ENCODE measurements at regions not wholly inside any gene's neighbourhood (a gene's known extent, or its start where the extent isn't known, plus 50 kb on each side); places are given as distances from the start of the nearest gene placed in this dataset.

- POLR2A ChIA-PET, result no interaction called here
- ATAC-seq, result no peak
- no peaks in the 10 kb centered on the region for H3K9me1 ChIP-seq (ENCODE audit: control insufficient read depth, insufficient read depth, low read length)
Measured at GRCh38 chr3:64340641-64341101, 115.4 kb upstream of the PRICKLE2 start.

GRCh38 chr3:64336488-64336887 lies 111.2 kb upstream of the PRICKLE2 start:
- no peak for FAIRE-seq
- in situ Hi-C loops (cut with MboI), result no loop called here
- peak in 1 of 3 experiments; percentile 30; a peak in 1 of 6 replicates for TF ChIP-seq ZBTB11 (CRISPR knock-in tag; IDR thresholded peaks at IDR 0.05)
- no peak for TF ChIP-seq ZBTB17 (CRISPR knock-in tag; IDR thresholded peaks at IDR 0.05)

More at GRCh38 chr3:64340641-64341101, 115.4 kb upstream of the PRICKLE2 start:
- Histone ChIP-seq H3K27me3 (ENCODE audit: control insufficient read depth in 2 of 2, insufficient read depth in 2 of 2, low read length in 2 of 2) (no peaks in the 10 kb centered on the region), H3K36me3 (ENCODE audit: control insufficient read depth, insufficient read depth, low read length) (no peaks in the 10 kb centered on the region), H3K9me3 (replicated peaks; ENCODE audit: control insufficient read depth, insufficient read depth, low read depth, low read length) (no peaks in the 10 kb centered on the region), H3K4me1 (replicated peaks in 1 of 2; ENCODE audit: control insufficient read depth in 2 of 2, insufficient read depth in 2 of 2, low read length in 2 of 2) (no peaks in the 10 kb centered on the region), H2AFZ (ENCODE audit: low read depth, low read length) (no peak overlapping the region), H4K20me1 (replicated peaks; ENCODE audit: control insufficient read depth, insufficient read depth, low read length) (no peaks in the 10 kb centered on the region), H3K79me2 (ENCODE audit: control insufficient read depth, insufficient read depth, low read length) (no peaks in the 10 kb centered on the region), H3K9ac (ENCODE audit: insufficient read depth in 1 of 2, low read depth in 2 of 2, low read length in 2 of 2) (no peak overlapping the region), H3K4me3 (no peak overlapping the region), H3K27ac (ENCODE audit: extremely low read depth, low read depth, low read length) (no peak overlapping the region), H3K4me2 (ENCODE audit: insufficient read depth, low read length) (no peak overlapping the region)
- under 1% methylated on average over 11 of the region's 11 CpGs for WGBS (ENCODE audit: insufficient coverage, low coverage, missing lambda C conversion rate)
- in situ Hi-C loops (cut with MboI) (no loop called here), intact Hi-C loops (cut with micrococcal nuclease) (no loop called here)
- CTCF ChIA-PET (ENCODE audit: low intra/inter-chr PET ratio), result no interaction called here
- no TSS peak for BruUV-seq (replicated peaks)
- FAIRE-seq (no peak), DNase-seq (ENCODE audit: extremely low read depth in 1 of 4, low spot score in 3 of 4) (no peak)
- no peak for TF ChIP-seq NCOA2 (IDR thresholded peaks at IDR 0.05; ENCODE audit: partially characterized antibody in 2 of 2)
- no peak for TF ChIP-seq TBL1XR1 (IDR thresholded peaks at IDR 0.05; ENCODE audit: low read length in 2 of 2)

More at GRCh38 chr3:64336488-64336887, 111.2 kb upstream of the PRICKLE2 start:
- H3K9me1 ChIP-seq (ENCODE audit: control insufficient read depth, insufficient read depth, low read length), result no peaks in the 10 kb centered on the region
- H3K4me3 ChIP-seq, result no peak overlapping the region
- ATAC-seq (no peak), DNase-seq (ENCODE audit: extremely low read depth in 1 of 4, low spot score in 3 of 4) (no peak)
- CTCF ChIA-PET (ENCODE audit: low intra/inter-chr PET ratio), result no interaction called here
- H3K4me2 ChIP-seq (ENCODE audit: insufficient read depth, low read length), result no peak overlapping the region
- H3K27me3 ChIP-seq (ENCODE audit: control insufficient read depth in 2 of 2, insufficient read depth in 2 of 2, low read length in 2 of 2), result no peaks in the 10 kb centered on the region
- H3K9ac ChIP-seq (ENCODE audit: insufficient read depth in 1 of 2, low read depth in 2 of 2, low read length in 2 of 2), result no peak overlapping the region
- POLR2A ChIA-PET, result no interaction called here
- H3K4me1 ChIP-seq (replicated peaks in 1 of 2; ENCODE audit: control insufficient read depth in 2 of 2, insufficient read depth in 2 of 2, low read length in 2 of 2), result no peaks in the 10 kb centered on the region
- 0% methylated on average over 3 of the region's 3 CpGs for WGBS (ENCODE audit: insufficient coverage, low coverage, missing lambda C conversion rate)
- H3K79me2 ChIP-seq (ENCODE audit: control insufficient read depth, insufficient read depth, low read length), result no peaks in the 10 kb centered on the region
- H3K27ac ChIP-seq (ENCODE audit: extremely low read depth, low read depth, low read length), result no peak overlapping the region
- intact Hi-C loops (cut with micrococcal nuclease), result no loop called here
- BruUV-seq (replicated peaks), result no TSS peak
- no peaks in the 10 kb centered on the region for H4K20me1 ChIP-seq (replicated peaks; ENCODE audit: control insufficient read depth, insufficient read depth, low read length)
- H3K9me3 ChIP-seq (replicated peaks; ENCODE audit: control insufficient read depth, insufficient read depth, low read depth, low read length), result no peaks in the 10 kb centered on the region
- no peaks in the 10 kb centered on the region for H3K36me3 ChIP-seq (ENCODE audit: control insufficient read depth, insufficient read depth, low read length)
- H2AFZ ChIP-seq (ENCODE audit: low read depth, low read length), result no peak overlapping the region
